NCI-H446 treated with DMSO at 0.1 percent for 48 hours (cell line): ENCODE measurements at regions not wholly inside any gene's neighbourhood (a gene's known extent, or its start where the extent isn't known, plus 50 kb on each side); places are given as distances from the start of the nearest gene placed in this dataset.

ENCODE experiments used
- DNase-seq: peaks from one replicate; lab custom pipeline; 2025; lab: John Stamatoyannopoulos, UW

DNA sequence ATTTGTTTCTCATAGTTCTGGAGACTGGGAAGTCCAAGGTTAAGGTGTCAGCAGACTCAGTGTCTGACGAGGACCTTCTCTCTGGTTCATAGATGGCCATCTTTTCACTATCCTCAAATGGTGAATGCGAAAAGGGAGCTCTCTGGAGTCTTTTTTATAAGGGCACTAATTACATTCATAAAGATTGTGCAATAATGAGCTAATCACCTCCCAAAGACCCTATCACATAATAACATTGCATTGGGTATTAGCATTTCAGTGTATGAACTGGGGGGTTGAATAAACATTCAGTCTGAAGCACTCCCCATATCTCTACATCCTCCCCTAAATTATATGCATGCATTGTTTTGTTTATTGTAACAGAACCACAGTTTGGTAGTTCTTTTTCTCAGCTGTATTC lies 1086.5 kb downstream of the CDH11 start:
- no peak for DNase-seq

- no peak for DNase-seq
Measured at GRCh38 chr16:64019339-64019738, 1102.5 kb downstream of the CDH11 start.

GRCh38 chr16:64017796-64018195 lies 1104.1 kb downstream of the CDH11 start:
- no peak for DNase-seq

GRCh38 chr16:64013856-64014255 lies 1108.0 kb downstream of the CDH11 start:
- DNase-seq: no peak

GRCh38 chr16:64012166-64012565 lies 1109.7 kb downstream of the CDH11 start:
- DNase-seq: no peak

DNA sequence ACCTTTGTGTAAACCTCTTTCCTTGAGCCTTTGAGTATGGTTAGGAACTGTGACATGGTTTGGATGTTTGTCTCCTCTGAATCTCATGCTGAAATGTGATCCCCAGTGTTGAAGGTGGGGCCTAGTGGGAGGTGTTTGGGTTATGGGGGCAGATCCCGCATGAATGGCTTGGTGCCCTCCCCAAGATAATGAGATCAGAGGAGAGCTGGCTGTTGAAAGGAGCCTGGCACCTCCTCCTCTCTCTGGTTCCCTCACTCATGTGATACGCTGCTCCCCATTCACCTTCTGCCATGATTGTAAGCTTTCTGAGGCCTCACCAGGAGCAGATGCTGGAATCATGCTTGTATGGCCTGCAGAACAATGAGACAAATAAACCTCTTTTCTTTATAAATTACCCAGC lies 1110.2 kb downstream of the CDH11 start:
- DNase-seq: no peak

GRCh38 chr16:64008131-64008530 lies 1113.7 kb downstream of the CDH11 start:
- no peak for DNase-seq

- no peak for DNase-seq
Measured at GRCh38 chr16:64004116-64004515, 1117.7 kb downstream of the CDH11 start.

DNA sequence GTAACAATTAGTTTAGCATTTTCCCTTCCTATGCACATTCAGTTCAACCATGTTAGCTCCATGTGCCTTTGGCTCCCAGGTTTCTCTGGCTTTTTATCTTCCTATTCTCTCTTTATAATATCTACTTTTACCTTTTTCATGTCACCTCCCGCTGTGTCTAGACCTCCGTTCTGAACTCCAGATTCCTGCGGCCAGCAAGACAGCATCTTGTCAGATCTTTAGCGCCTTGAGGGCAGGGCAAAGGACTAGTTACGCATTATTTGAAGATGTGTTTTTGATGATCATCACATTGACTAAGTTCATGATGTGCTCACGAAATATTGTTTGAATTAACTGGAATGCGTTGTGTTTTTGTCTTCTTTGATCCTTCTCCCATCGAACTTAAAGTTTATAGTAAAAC lies 1126.8 kb downstream of the CDH11 start:
- DNase-seq: no peak

GRCh38 chr16:63983401-63983800 lies 1138.5 kb downstream of the CDH11 start:
- no peak for DNase-seq

DNA sequence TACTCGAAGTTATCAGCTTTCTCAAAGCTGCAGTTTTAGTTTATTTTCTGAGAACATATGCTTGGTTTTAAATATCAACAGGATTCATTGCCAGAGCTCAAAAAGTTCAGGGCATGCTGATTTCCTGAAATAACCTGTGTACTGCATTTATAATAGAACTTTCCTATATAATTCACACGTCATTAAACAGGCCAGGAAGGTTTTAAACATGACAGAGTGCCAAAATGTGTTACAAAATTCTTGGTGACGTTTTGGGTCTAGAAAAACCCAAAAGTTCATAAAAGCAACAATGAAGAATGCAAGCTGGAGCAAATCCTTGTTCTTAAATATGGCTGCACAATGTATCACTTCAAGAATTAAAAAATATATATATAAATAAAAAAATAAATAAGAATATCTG lies 1139.1 kb downstream of the CDH11 start:
- DNase-seq: no peak

DNA sequence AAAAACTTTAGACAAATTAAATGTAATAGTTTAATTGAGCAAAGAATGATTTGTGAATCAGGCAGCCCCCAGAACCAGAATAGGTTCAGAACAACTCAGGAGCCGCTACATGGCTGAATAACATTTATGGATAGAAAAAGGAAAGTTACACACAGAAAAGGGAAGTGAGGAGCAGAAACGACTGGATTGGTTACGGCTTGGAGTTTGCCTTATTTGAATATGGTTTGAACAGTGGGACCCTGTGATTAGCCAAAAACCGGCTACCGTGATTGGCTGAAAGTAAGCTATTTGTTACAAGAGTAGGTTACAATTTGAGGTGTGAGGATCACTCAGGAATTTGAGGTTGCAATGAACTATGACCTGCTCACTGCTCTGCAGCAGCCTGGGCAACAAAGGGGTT lies 1139.8 kb downstream of the CDH11 start:
- DNase-seq: no peak

DNA sequence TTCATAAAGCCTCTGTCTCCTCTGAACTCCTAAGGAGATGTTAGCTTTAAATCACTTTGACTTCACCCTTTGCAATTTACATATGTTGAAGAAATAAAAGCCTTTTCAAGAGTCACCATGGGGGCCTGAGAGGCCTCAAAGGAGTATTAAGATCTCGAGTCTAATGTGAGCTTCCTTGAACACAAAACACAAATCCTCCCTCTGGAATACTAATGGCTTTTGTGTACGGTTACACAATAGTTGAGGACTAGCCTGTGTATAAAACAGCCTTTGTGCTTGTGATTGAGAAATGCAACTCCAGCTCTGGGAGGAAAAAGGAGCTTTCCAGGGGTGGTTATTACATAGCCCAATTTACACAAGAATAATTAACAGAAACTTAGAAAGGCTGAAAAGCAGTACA lies 1140.2 kb downstream of the CDH11 start:
- no peak for DNase-seq

DNA sequence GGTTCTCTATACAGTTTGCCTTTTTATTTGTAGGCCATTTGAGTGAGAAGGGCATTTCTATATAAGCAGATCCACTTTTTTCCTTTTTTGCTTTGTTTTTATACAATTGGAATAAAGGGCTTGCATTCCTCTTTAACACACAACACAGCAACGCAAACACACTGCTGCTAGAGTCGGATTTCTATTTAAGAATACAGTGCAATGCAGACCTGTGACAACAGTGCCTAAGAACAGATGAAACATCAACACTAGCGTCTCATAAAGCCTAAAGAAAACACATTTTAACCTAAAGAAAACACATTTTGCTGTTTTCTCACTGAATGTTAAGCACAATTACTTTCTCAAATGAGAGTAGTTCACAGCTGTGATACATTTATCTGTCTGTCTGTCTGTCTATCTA lies 1141.1 kb downstream of the CDH11 start:
- DNase-seq: no peak

DNA sequence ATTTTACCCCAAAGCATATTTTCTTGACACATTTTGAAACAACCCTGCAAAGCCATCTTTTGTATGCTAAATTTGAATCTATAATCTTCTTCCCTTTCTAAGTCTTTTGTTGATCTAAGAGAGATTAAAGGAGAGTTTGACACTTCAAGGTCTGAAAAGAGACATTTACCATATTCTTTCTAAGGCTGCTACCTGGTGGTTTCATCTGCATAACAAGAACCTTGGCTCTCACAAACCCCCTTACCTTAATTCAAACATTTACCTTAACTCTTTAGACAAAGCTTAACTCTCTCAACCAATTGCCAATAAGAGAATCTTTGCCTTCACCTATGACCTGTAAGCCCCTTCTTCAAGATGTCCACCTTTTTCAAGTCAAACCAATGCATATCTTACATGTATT lies 1143.6 kb downstream of the CDH11 start:
- no peak for DNase-seq

GRCh38 chr16:63976345-63976744 lies 1145.5 kb downstream of the CDH11 start:
- no peak for DNase-seq

DNA sequence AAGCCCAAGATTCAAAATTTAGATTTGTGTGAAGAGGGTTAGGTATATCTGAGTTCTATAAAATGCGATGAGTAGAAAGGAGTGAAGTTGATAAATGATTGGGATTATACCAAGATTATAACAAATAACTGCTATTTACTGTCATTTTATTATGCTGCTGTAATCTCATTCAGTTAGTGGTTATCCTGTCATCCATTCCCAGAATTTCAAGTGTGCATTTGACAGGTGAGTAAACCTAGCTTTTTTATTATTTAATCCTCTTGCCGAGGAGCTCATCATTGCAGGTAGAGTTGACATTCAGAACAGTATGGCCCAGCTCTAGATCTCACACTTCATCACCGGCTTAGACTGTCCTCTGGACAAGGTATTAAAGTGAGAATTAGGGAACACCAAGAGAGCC lies 1146.2 kb downstream of the CDH11 start:
- DNase-seq: no peak

- no peak for DNase-seq
Measured at GRCh38 chr16:63967966-63968365, 1153.9 kb downstream of the CDH11 start.

- DNase-seq: no peak
Measured at GRCh38 chr16:63960321-63960720, 1161.5 kb downstream of the CDH11 start.

- DNase-seq: no peak
Measured at GRCh38 chr16:63947022-63947421, 1174.8 kb downstream of the CDH11 start.

DNA sequence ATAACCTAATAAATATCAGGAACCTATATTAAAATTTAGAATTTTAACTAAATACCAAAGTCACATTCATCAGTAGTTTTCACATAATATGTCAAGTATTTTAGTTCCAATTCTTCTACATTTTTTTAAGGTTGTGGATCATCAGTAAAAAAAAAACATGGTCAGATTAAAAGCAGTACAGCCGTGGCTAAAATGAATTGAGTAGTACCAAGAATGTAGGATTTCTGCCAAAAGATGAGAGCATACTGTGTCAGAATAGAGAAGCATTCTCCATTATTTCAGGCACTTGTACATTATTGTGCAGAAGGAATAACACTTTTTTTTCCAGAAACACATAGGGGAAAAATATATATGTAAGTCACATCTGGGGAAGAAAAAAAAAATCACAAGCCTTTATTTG lies 1176.1 kb downstream of the CDH11 start:
- DNase-seq: no peak

DNA sequence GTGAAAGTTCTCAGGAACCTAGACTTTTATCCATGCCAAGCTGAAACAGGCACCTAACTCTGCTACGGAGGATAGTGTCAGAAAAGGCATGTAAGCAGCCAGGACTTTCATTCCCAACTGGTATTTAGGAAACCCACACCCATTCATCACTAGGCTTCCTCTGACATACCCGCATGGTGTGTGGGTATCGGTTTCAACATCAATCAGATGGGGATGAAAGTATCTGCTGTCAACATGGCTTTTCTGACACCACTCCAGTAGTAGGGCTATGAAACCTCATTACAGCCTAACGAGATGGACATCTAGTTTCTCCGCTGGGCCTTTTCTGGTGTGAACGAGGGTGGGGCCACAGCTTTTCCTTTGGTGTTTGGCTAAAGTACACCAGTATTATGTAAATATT lies 1178.3 kb downstream of the CDH11 start:
- no peak for DNase-seq

GRCh38 chr16:63938661-63939060 lies 1183.2 kb downstream of the CDH11 start:
- no peak for DNase-seq

DNA sequence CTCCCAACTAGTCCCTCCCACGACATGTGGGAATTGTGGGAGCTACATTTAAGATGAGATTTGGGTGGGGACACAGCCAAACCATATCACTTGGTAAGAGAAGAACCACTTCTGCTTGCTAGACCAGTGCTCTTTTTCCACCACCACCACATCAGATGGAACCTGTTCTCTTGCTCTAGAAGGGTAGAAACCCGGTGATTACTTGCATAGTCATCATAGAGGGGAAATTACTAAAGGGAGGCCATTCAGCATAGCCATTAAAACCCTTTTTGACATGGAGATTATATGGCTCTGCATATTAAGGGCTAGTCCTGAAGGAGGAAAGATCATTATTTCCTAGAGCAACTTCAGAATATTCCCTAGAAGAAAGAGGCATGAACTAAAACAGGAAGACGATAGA lies 1188.0 kb downstream of the CDH11 start:
- DNase-seq: no peak

DNA sequence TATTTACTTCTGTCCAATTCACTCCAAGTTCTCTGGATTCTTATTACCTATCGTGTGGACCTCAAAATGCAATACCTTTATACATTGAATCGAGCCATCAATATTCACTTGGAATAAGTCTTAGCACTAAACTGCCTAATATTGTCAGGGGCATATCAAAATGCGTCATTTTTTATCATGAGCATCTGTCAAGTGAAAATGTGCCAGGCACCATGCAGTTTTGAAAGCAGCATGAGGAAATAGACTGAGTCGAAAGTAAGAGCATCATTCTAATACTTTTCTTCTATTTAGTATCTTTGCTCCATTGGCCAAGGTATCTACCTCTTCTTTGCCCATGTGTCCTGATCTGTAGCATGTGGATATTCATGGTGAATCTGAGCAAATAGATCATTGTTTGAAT lies 1193.4 kb downstream of the CDH11 start:
- no peak for DNase-seq
